ENCODE measurements at regions not wholly inside any gene's neighbourhood (a gene's known extent, or its start where the extent isn't known, plus 50 kb on each side); places are given as distances from the start of the nearest gene placed in this dataset.
"Not testable (repeated sequence)": the region's sequence is repeated elsewhere in the genome, so short reads cannot be mapped to it uniquely, and the experiment has no call there.

- H3K4me3 ChIP-seq (ENCODE audit: low read length): no peak overlapping the region
- TF ChIP-seq ZNF274 (IDR thresholded peaks at IDR 0.05; ENCODE audit: low read depth, low read length): no peak
These were observed 301.1 kb downstream of the PTPRC start for GRCh38 chr1:198939956-198940355.

- H3K4me3 ChIP-seq (ENCODE audit: low read length): no peak overlapping the region
- no peak for TF ChIP-seq ZNF274 (IDR thresholded peaks at IDR 0.05; ENCODE audit: low read depth, low read length)
These were observed 303.6 kb downstream of the PTPRC start for GRCh38 chr1:198942466-198942865.

GRCh38 chr1:198943484-198944187 is 304.8 kb downstream of the PTPRC start:
- no peak overlapping the region for H3K4me3 ChIP-seq (ENCODE audit: low read length)
- TF ChIP-seq ZNF274 (IDR thresholded peaks at IDR 0.05; ENCODE audit: low read depth, low read length): no peak

GRCh38 chr1:198947456-198947855 is 308.6 kb downstream of the PTPRC start:
- H3K4me3 ChIP-seq (ENCODE audit: low read length): no peak overlapping the region
- TF ChIP-seq ZNF274 (IDR thresholded peaks at IDR 0.05; ENCODE audit: low read depth, low read length): no peak

- TF ChIP-seq ZNF274 (IDR thresholded peaks at IDR 0.05; ENCODE audit: low read depth, low read length): no peak
- no peak overlapping the region for H3K4me3 ChIP-seq (ENCODE audit: low read length)
These were observed 310.2 kb downstream of the PTPRC start for GRCh38 chr1:198948895-198949659.

- no peak for TF ChIP-seq ZNF274 (IDR thresholded peaks at IDR 0.05; ENCODE audit: low read depth, low read length)
- no peak overlapping the region for H3K4me3 ChIP-seq (ENCODE audit: low read length)
These were observed 311.2 kb downstream of the PTPRC start for GRCh38 chr1:198950036-198950435.

GRCh38 chr1:198955085-198955484 is 316.2 kb downstream of the PTPRC start:
- TF ChIP-seq ZNF274 (IDR thresholded peaks at IDR 0.05; ENCODE audit: low read depth, low read length): no peak
- H3K4me3 ChIP-seq (ENCODE audit: low read length): no peak overlapping the region

GRCh38 chr1:198957044-198957443 is 318.2 kb downstream of the PTPRC start:
- TF ChIP-seq ZNF274 (IDR thresholded peaks at IDR 0.05; ENCODE audit: low read depth, low read length): no peak
- H3K4me3 ChIP-seq (ENCODE audit: low read length): no peak overlapping the region

- H3K4me3 ChIP-seq (ENCODE audit: low read length): no peak overlapping the region
- TF ChIP-seq ZNF274 (IDR thresholded peaks at IDR 0.05; ENCODE audit: low read depth, low read length): no peak
These were observed 320.2 kb downstream of the PTPRC start for GRCh38 chr1:198959032-198959431.

GRCh38 chr1:198959676-198960075 is 320.8 kb downstream of the PTPRC start:
- no peak for TF ChIP-seq ZNF274 (IDR thresholded peaks at IDR 0.05; ENCODE audit: low read depth, low read length)
- H3K4me3 ChIP-seq (ENCODE audit: low read length): no peak overlapping the region

- not testable (repeated sequence) for H3K4me3 ChIP-seq (ENCODE audit: low read length)
These were observed 325.0 kb downstream of the PTPRC start for GRCh38 chr1:198963796-198964195.

GRCh38 chr1:198966519-198966918 is 327.7 kb downstream of the PTPRC start:
- no peak for TF ChIP-seq ZNF274 (IDR thresholded peaks at IDR 0.05; ENCODE audit: low read depth, low read length)
- H3K4me3 ChIP-seq (ENCODE audit: low read length): no peak overlapping the region

GRCh38 chr1:198967566-198967965 is 328.7 kb downstream of the PTPRC start:
- H3K4me3 ChIP-seq (ENCODE audit: low read length): no peak overlapping the region
- TF ChIP-seq ZNF274 (IDR thresholded peaks at IDR 0.05; ENCODE audit: low read depth, low read length): no peak

GRCh38 chr1:198968866-198969265 is 330.0 kb downstream of the PTPRC start:
- H3K4me3 ChIP-seq (ENCODE audit: low read length): no peak overlapping the region
- no peak for TF ChIP-seq ZNF274 (IDR thresholded peaks at IDR 0.05; ENCODE audit: low read depth, low read length)

GRCh38 chr1:198969981-198970380 is 331.1 kb downstream of the PTPRC start:
- no peak overlapping the region for H3K4me3 ChIP-seq (ENCODE audit: low read length)

More at GRCh38 chr1:198969981-198970380, 331.1 kb downstream of the PTPRC start:
- TF ChIP-seq ZNF274 (IDR thresholded peaks at IDR 0.05; ENCODE audit: low read depth, low read length): no peak

Measured in GM08714 (cell line).